Endothelial cell of umbilical vein (primary cell): ENCODE measurements at regions not wholly inside any gene's neighbourhood (a gene's known extent, or its start where the extent isn't known, plus 50 kb on each side); places are given as distances from the start of the nearest gene placed in this dataset.

Experiments
- BruUV-seq: library from RNA; stranded (reverse); fragments of 400-500 nt; replicated peaks from 2 replicates; lab custom pipeline; 2021; lab: Mats Ljungman, UMichigan
- CTCF ChIA-PET: fragments of 300-600, 350-600 bp; sonication (Branson Sonifier 250); formaldehyde crosslinking; loops from one replicate; lab custom pipeline; 2021; ENCODE audit warnings: antibody characterized with exemption, inconsistent platforms; lab: Charles Lee
- POLR2A ChIA-PET: fragments of 300-600, 350-600 bp; sonication (Branson Sonifier 250); formaldehyde crosslinking; loops from one replicate; lab custom pipeline; 2021; ENCODE audit warnings: antibody characterized with exemption, inconsistent platforms; lab: Charles Lee
- DNase-seq: peaks from one replicate; pipeline ENCODE4 v3.0.0-alpha.2; 2011; ENCODE audit warnings: low read depth, low spot score
- FAIRE-seq: peaks from 2 replicates; lab custom pipeline; 2011; peaks lifted over from hg19 to GRCh38; lab: Jason Lieb, UNC
- H2AFZ ChIP-seq: 2 replicates; pipeline ENCODE4 v1.6.0; 2012; ENCODE audit warnings: low read depth, low read length, control low read depth, inconsistent platforms
- H3K27ac ChIP-seq: 2 replicates; pipeline ENCODE4 v1.5.1; 2011; ENCODE audit warnings: low read depth, mild to moderate bottlenecking, control low read depth, low read length, moderate library complexity; ENCODE audit not compliant: insufficient read depth
- H3K27me3 ChIP-seq, 2 experiments: 2 replicates each; pipeline versions ENCODE4 v1.6.0 to v1.6.1; 2011; ENCODE audit warnings: low read length in 2 of 2, mixed read lengths in 1 of 2; ENCODE audit not compliant: control insufficient read depth in 2 of 2, insufficient read depth in 2 of 2
- H3K36me3 ChIP-seq, 2 experiments: 2 replicates in 1 of 2; 3 replicates in 1 of 2; pipeline ENCODE4 v1.5.1; 2011; ENCODE audit warnings: low read length in 2 of 2, mild to moderate bottlenecking in 1 of 2, moderate library complexity in 1 of 2; ENCODE audit not compliant: control insufficient read depth in 2 of 2, insufficient read depth in 2 of 2; ENCODE audit errors: extremely low read depth in 1 of 2
- H3K4me1 ChIP-seq: 3 replicates; pipeline ENCODE4 v1.5.1; 2011; ENCODE audit warnings: mild to moderate bottlenecking, low read length; ENCODE audit not compliant: control insufficient read depth, insufficient read depth; ENCODE audit errors: extremely low read depth
- H3K4me2 ChIP-seq: 2 replicates; pipeline ENCODE4 v1.6.1; 2011; ENCODE audit warnings: low read length, control low read depth, mixed read lengths; ENCODE audit not compliant: insufficient read depth
- H3K4me3 ChIP-seq, 3 experiments: fragments of 200-600 bp in 1 of 3; sonication (generic), shearing (Covaris generic) in 1 of 3; replicated peaks in 1 of 3; 2 replicates each; pipeline ENCODE4 v1.5.1; 2011 to 2016; ENCODE audit warnings: control low read depth in 3 of 3, low read length in 3 of 3, mild to moderate bottlenecking in 2 of 3, inconsistent platforms in 1 of 3, low read depth in 1 of 3, moderate library complexity in 1 of 3; ENCODE audit not compliant: insufficient read depth in 1 of 3
- H3K79me2 ChIP-seq: 2 replicates; pipeline ENCODE4 v1.6.0; 2012; ENCODE audit warnings: low read length, inconsistent platforms; ENCODE audit not compliant: control insufficient read depth, insufficient read depth
- H3K9ac ChIP-seq: replicated peaks from 2 replicates; pipeline ENCODE3; 2011; ENCODE audit warnings: low read length, control low read depth; ENCODE audit not compliant: insufficient read depth; ENCODE audit errors: extremely low read depth
- H3K9me1 ChIP-seq: replicated peaks from 3 replicates; pipeline ENCODE4 v1.6.0; 2011; ENCODE audit warnings: mild to moderate bottlenecking, low read length; ENCODE audit not compliant: control insufficient read depth, insufficient read depth; ENCODE audit errors: extremely low read depth
- H3K9me3 ChIP-seq: replicated peaks from 2 replicates; pipeline ENCODE4 v1.5.1; 2012; ENCODE audit warnings: low read length, inconsistent platforms; ENCODE audit not compliant: control insufficient read depth, insufficient read depth
- H4K20me1 ChIP-seq: replicated peaks from 2 replicates; pipeline ENCODE3; 2011; ENCODE audit warnings: mild to moderate bottlenecking, low read length; ENCODE audit not compliant: control insufficient read depth, insufficient read depth; ENCODE audit errors: extremely low read depth
- CTCF ChIP-seq, 2 donors: IDR thresholded peaks; 1 replicate in 1 of 2; 2 replicates in 1 of 2; pipeline ENCODE4 v1.5.1; 2011; ENCODE audit warnings: low read length in 2 of 2, mild to moderate bottlenecking in 2 of 2, moderate library complexity in 2 of 2, control low read depth in 1 of 2, inconsistent platforms in 1 of 2, low read depth in 1 of 2; ENCODE audit not compliant: insufficient read depth in 1 of 2; ENCODE audit errors: extremely low read depth in 1 of 2
- EZH2 ChIP-seq: IDR thresholded peaks from 2 replicates; pipeline ENCODE4 v1.6.1; 2012; ENCODE audit warnings: borderline replicate concordance, low read depth, mild to moderate bottlenecking, moderate library complexity, low read length, inconsistent platforms; ENCODE audit not compliant: severe bottlenecking
- FOS ChIP-seq: IDR thresholded peaks from 2 replicates; pipeline ENCODE4 v1.6.1; 2011; ENCODE audit warnings: mild to moderate bottlenecking, low read length, moderate library complexity, borderline replicate concordance; ENCODE audit not compliant: insufficient read depth
- GATA2 ChIP-seq: IDR thresholded peaks from 2 replicates; pipeline ENCODE4 v1.7.0; 2011; ENCODE audit warnings: low read depth, mild to moderate bottlenecking, moderate library complexity, mixed read lengths, low read length; ENCODE audit not compliant: insufficient read length, insufficient read depth
- JUN ChIP-seq: IDR thresholded peaks from 2 replicates; pipeline ENCODE4 v1.6.1; 2011; ENCODE audit warnings: borderline replicate concordance, low read depth; ENCODE audit not compliant: insufficient read length, insufficient read depth
- MAX ChIP-seq: IDR thresholded peaks from 2 replicates; pipeline ENCODE4 v1.6.1; 2011; ENCODE audit not compliant: insufficient read depth, insufficient read length
- MYC ChIP-seq: IDR thresholded peaks from one replicate; pipeline ENCODE4 v1.6.1; 2011; ENCODE audit warnings: mild to moderate bottlenecking, low read depth, low read length
- POLR2A ChIP-seq: IDR thresholded peaks from 2 replicates; pipeline ENCODE4 v1.6.1; 2012; ENCODE audit warnings: low read depth, mild to moderate bottlenecking, control low read depth, low read length
- POLR2AphosphoS5 ChIP-seq: IDR thresholded peaks from 2 replicates; pipeline ENCODE4 v1.6.1; 2012; ENCODE audit warnings: low read depth, mild to moderate bottlenecking, control low read depth, low read length, moderate library complexity; ENCODE audit not compliant: insufficient read depth
- dilution Hi-C: fragments of 300-500 bp; cut with MboI; formaldehyde crosslinking; loops from one replicate; pipeline ENCODE4 v1.15.0; 2019; ENCODE audit warnings: low sequenced_read_pairs; ENCODE audit not compliant: extremely low pct_ligation_motif_present
- intact Hi-C: fragments of 100-400 bp; cut with micrococcal nuclease; formaldehyde crosslinking; loops from one replicate; pipeline ENCODE4 v1.10.0; 2022

- H3K9ac ChIP-seq, result peak overlapping the region; percentile 26
- H4K20me1 ChIP-seq, result no peaks in the 10 kb centered on the region
- H3K27ac ChIP-seq, result peak overlapping the region; percentile 82
- H3K79me2 ChIP-seq, result no peaks in the 10 kb centered on the region
- no peaks in the 10 kb centered on the region for H3K9me3 ChIP-seq
- peaks cover 22% of the 10 kb centered on the region for H3K4me1 ChIP-seq
- H3K27me3 ChIP-seq, result no peaks in the 10 kb centered on the region
- no peaks in the 10 kb centered on the region for H3K9me1 ChIP-seq
- TF ChIP-seq MAX, result no peak
- TF ChIP-seq POLR2A, result no peak
- TF ChIP-seq JUN, result peak; percentile 20
- TF ChIP-seq GATA2, result peak; percentile 99
- TF ChIP-seq EZH2, result no peak
- TF ChIP-seq CTCF (IDR thresholded peaks at IDR 0.05; ENCODE audit: extremely low read depth in 1 of 2, insufficient read depth in 1 of 2, low read depth in 1 of 2, low read length in 2 of 2), result no peak
- TF ChIP-seq MYC, result no peak
- peak; percentile 61 for TF ChIP-seq POLR2AphosphoS5
- peak; percentile 86 for TF ChIP-seq FOS
- dilution Hi-C loops (no loop called here), intact Hi-C loops (loop anchor here (1.0 to 2.0 kb wide), 2 partner anchors 9 to 66 kb away; no protein-coding TSS in a partner anchor)
- POLR2A ChIA-PET, result no interaction called here
- H2AFZ ChIP-seq, result no peak overlapping the region
- DNase-seq (peak; percentile 87), FAIRE-seq (peak; percentile 82)
- no peaks in the 10 kb centered on the region for H3K36me3 ChIP-seq
- H3K4me2 ChIP-seq, result peak overlapping the region; percentile 94
- H3K4me3 ChIP-seq, result no peak overlapping the region
- no TSS peak for BruUV-seq
- CTCF ChIA-PET, result interaction anchor here (1.3 to 2.0 kb wide), 3 partner anchors 8 to 16 kb away, joined by 4 to 6 read pairs (median 4); no protein-coding TSS in a partner anchor
These were observed 87.2 kb upstream of the TNFSF11 start for GRCh38 chr13:42486711-42487198.
